Umbilical cord (tissue), 1 donor: ENCODE measurements at regions not wholly inside any gene's neighbourhood (a gene's known extent, or its start where the extent isn't known, plus 50 kb on each side); places are given as distances from the start of the nearest gene placed in this dataset.

Experiments
- DNase-seq: peaks from one replicate; pipeline ENCODE4 v3.0.0-alpha.2; 2015; ENCODE audit warnings: low spot score

GRCh38 chr9:80385246-80385645 lies 813.5 kb downstream of the TLE4 start:
- no peak for DNase-seq

GRCh38 chr9:80383331-80383730 lies 811.6 kb downstream of the TLE4 start:
- no peak for DNase-seq

GRCh38 chr9:80382211-80382891 lies 810.6 kb downstream of the TLE4 start:
- peak; percentile 7 for DNase-seq

DNA sequence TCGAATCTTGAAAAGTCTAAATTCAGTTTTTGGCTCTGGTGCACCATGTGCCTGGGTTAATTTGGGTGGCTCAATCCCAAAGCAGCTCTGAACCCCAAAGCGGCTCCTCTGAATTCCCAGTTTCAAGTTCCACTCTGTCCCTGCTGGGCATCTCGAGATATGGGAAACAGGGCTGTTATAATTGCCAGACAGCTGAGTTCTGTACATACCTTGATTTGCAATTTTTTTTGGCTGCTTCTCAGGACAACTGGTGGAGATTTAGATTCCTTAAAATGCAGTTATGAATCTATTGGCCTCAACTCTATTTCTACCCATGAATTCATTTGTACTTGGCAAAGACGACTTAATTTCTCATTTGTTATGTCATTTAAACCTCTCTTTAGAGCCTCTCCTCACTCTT lies 808.5 kb downstream of the TLE4 start:
- no peak for DNase-seq

DNA sequence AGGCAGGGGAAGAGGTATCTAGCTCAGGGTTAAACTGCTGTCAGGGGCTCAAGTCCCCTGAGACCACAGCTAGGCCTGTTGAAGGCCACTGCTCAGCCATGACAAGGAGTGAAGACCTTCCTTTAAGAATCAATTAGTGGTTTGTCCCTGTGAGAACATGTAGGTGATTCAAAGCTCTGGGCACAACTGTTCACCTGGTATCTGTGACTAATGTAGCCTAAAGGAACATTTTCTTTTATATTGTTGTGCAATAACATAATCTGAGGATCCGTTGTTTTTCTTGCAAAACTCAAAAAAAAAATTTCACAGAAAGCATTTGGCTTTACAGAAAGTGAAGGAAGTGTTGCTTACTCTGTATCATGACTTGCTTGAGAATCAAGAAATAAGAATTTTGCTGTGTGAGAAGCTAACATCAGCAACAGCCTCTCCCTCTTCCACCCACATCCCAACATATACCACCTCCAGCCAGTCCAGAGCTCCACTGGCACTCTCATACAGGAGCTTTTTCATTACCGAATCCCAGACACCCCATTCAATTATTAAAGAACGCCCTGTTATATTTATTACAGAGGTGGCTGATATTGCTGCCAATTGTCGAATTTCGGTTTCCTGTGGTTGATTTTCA lies 807.0 kb downstream of the TLE4 start:
- no peak for DNase-seq

DNA sequence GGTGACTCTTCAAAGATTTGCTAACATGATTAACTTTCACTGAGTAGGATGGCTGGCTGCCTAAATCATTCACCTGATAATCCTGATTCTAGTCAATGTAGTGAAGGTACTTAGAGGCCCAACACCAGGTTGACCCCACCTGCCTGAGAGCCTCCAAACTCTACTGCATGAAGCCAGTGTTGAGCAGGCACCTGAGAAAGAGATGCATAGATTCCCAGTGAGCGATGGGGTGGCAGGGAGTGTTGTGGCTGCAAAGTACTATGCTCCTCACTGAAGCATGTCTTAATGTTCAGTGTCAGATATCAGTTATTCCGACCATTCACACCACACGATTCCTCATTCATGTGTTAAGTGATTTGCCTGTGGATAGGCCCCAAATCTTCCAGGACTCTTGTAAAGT lies 804.4 kb downstream of the TLE4 start:
- DNase-seq, result no peak

DNA sequence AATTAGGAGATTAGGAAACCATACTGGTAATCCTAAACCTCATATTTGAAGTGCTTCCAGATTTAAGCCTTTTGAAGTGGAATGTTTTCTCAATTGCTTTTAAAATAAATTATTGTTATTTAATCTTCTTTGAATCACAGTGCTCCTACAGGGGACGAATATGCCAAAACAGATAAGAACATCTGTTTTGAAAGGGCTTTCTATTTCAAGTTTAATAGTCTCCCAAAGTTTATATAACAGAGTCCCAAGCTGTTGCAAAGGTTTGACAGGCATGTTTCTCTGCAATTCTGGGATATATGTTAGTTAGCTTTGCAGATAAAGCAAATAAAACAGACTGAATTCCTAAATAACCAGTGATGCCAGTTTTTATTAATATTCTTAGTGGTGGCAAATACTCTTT lies 803.7 kb downstream of the TLE4 start:
- DNase-seq, result peak; percentile 62

GRCh38 chr9:80369641-80370040 lies 797.9 kb downstream of the TLE4 start:
- no peak for DNase-seq

GRCh38 chr9:80366626-80367025 lies 794.9 kb downstream of the TLE4 start:
- peak; percentile 2 for DNase-seq

DNA sequence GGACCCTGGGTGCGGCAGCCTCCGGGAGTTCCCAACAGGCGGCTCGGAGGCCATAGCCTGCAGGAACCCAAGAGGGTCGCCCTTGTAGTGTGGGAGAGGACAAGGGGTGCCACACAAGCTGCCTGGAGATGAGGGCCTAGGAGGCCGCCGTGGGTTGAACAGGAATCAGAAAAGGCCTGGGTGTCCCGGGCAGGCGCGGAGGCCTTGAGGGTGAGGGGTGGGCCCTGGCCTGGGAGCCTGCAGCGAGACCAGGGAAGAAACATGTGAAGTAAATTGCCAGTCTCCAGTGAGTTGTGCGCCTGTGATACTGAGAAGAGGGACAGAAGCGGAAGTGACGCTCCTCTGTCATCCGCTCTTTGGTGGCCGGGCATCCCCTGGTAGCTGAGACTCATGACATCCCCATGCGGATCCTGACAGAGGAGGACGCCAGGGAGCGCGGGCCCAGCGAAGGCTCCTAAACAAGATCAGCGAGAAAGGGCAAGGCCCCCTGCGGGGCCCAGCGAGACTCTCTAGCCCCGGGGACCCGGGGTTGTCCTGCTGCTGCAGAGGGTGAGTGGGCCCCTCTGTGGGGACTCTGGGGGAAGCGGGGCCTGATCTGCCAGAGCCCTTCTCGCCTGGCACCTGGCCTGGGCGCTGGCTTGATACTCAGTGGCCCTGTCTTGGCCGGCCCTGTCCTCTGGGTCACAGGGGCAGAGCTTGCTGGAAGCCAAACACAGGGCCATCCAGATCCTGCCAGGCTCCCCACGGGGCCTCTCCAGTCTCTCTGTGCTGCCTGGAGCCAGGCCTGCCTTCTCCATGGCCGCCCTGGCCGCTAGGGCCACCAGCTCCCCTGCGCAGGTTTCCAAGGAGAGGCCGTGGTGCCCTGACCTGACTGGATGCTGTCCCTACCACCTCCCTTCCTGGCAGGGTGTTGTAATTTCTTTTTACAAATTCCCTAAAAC lies 788.4 kb downstream of the TLE4 start:
- no peak for DNase-seq

DNA sequence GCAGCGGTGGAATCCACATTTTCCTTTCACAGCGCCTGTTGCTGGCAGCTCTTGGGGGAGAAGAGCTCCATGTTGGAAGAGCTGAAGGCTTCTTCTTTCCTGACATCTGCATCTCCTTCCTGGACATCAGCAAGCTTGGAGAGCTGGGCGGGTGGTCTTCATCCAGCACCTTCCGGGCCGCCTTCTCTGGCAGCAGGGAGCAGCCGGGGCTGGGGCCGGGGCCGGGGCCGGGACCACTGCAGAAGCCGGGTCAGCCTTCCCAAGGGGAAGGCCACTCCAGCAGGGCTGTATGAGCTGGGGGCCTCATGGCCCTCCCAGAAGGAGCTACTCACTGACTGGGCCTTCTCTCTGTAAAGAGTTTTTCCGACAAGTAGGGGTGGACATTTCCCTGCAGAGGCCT lies 787.5 kb downstream of the TLE4 start:
- DNase-seq, result no peak

DNA sequence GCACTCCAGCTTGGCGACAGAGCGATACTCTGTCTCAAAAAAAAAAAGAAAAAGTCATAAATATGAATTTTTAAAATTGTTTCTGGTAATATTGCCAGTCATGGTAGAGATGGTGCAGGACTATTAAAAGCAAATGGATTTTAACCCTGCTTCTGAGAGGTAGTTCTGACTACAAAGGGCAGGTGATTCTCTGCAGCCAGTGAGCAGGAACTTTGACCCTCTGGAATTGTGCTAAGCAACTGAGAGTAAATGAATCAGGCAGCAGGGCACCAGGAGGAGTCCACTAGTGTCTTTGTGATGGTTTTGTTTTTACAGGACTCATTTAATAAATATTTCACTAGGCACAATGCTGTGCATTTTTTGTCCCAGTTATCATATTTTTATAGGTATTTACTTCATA lies 781.2 kb downstream of the TLE4 start:
- no peak for DNase-seq

- no peak for DNase-seq
Observed at GRCh38 chr9:80351612-80352011, 779.8 kb downstream of the TLE4 start.

DNA sequence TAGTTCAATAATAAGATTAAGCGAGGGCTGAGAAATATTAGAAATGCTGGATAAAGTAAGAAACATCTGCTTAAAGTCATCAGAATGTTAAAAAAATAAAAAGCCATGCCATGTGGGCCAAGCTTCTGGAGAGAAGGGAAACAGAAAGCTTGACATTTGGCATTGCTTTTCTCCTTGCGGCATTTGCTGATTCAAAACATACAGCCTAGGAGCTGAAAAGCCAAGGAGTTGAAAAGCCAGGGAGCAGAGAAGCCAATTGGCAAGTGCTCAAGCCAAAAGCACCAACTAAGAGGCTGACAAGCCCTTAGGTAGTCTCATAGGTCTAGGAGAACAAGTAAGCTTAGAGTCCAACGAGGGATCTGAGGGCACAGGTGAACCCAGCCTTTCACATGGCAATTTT lies 754.3 kb downstream of the TLE4 start:
- no peak for DNase-seq

GRCh38 chr9:80320916-80321315 lies 749.2 kb downstream of the TLE4 start:
- no peak for DNase-seq

GRCh38 chr9:80320480-80320879 lies 748.7 kb downstream of the TLE4 start:
- no peak for DNase-seq

GRCh38 chr9:80305136-80305535 lies 733.4 kb downstream of the TLE4 start:
- no peak for DNase-seq

DNA sequence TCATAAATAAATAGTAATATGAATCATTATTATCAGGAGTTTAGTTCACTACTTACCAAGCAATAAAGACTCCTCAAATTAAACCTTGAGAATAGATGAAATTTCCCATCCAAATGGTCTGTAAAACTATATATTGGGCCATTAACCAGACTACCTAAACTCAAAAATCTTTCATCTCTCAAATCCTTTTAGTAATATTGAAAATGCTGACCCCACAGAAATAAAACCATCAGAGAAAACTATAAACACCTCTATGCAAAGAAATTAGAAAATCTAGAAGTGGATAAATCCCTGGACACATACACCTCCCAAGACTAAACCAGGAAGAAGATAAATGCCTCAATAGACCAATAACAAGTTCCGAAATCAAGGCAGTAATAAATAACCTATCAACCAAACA lies 723.2 kb downstream of the TLE4 start:
- no peak for DNase-seq

DNA sequence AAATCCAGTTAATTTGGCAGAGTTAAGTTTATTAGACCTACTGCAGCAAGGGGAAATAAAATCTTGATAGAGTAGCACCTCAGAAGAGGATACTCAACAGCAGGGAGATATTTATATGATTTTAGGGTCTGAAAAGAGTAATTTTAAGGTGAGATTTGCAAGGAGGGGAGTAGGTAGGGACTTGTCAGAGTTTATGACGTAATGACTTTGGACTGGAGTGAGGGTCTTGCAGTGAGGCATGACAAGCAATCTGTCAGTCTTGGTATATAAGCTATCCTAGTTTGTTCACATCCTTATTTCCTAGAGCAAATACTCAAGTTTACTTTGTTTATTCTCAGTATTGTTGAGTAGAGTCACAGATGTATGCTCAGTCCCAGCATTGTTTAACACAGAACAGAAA lies 722.6 kb downstream of the TLE4 start:
- DNase-seq, result no peak

GRCh38 chr9:80292231-80292630 lies 720.5 kb downstream of the TLE4 start:
- DNase-seq, result no peak

GRCh38 chr9:80285326-80285725 lies 713.6 kb downstream of the TLE4 start:
- peak; percentile 2 for DNase-seq

DNA sequence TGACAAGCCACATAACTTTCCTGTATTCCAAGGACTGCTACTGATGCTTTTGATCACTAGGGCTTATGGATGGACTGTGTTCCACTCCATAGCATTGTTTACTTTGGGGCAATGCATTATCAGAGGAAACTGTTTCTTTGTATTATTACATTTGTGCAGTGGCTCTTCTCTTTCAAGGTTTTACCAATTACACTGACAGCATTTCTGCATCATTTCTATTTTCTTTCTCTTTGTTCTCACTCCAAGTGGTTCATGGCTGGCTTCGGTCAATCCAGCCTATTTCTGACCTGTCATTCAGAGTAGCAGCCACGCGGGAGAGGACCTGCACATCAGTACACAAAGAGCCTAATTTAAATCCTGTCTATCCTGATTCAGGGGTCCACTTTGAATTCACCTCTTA lies 711.0 kb downstream of the TLE4 start:
- DNase-seq, result no peak

GRCh38 chr9:80259079-80259478 lies 687.3 kb downstream of the TLE4 start:
- DNase-seq, result no peak
